Progenitor cell of endocrine pancreas (in vitro differentiated cells): ENCODE measurements at regions not wholly inside any gene's neighbourhood (a gene's known extent, or its start where the extent isn't known, plus 50 kb on each side); places are given as distances from the start of the nearest gene placed in this dataset.

Experiments used
- DNase-seq: peaks from one replicate; pipeline ENCODE4 v3.0.0; 2021; ENCODE audit warnings: low spot score; ENCODE audit not compliant: unreplicated experiment
- H3K27ac Mint-ChIP-seq: 2 replicates; pipeline ENCODE4 v1.8.0; 2021; ENCODE audit warnings: mild to moderate bottlenecking, moderate library complexity, mixed read lengths
- H3K27me3 Mint-ChIP-seq: 2 replicates; pipeline ENCODE4 v1.8.0; 2021; ENCODE audit warnings: mixed read lengths
- H3K36me3 Mint-ChIP-seq: 2 replicates; pipeline ENCODE4 v1.8.0; 2022; ENCODE audit warnings: mixed read lengths; ENCODE audit not compliant: insufficient read depth
- H3K4me1 Mint-ChIP-seq: 2 replicates; pipeline ENCODE4 v1.8.0; 2021; ENCODE audit warnings: low read depth, mixed read lengths
- H3K4me3 Mint-ChIP-seq: 2 replicates; pipeline ENCODE4 v1.8.0; 2021; ENCODE audit warnings: low read depth, mild to moderate bottlenecking, moderate library complexity, mixed read lengths
- H3K9me3 Mint-ChIP-seq: 2 replicates; pipeline ENCODE4 v1.8.0; 2021; ENCODE audit warnings: low read depth, mixed read lengths
- TF ChIP-seq, protein P1 (sequence below): fragments of 200-600 bp; sonication (generic); IDR thresholded peaks from one replicate; pipeline ENCODE4 v1.5.0; 2021; ENCODE audit warnings: antibody characterized with exemption, mild to moderate bottlenecking; ENCODE audit not compliant: unreplicated experiment

- no peaks in the 10 kb centered on the region for H3K4me1 Mint-ChIP-seq
- TF ChIP-seq, protein P1, sequence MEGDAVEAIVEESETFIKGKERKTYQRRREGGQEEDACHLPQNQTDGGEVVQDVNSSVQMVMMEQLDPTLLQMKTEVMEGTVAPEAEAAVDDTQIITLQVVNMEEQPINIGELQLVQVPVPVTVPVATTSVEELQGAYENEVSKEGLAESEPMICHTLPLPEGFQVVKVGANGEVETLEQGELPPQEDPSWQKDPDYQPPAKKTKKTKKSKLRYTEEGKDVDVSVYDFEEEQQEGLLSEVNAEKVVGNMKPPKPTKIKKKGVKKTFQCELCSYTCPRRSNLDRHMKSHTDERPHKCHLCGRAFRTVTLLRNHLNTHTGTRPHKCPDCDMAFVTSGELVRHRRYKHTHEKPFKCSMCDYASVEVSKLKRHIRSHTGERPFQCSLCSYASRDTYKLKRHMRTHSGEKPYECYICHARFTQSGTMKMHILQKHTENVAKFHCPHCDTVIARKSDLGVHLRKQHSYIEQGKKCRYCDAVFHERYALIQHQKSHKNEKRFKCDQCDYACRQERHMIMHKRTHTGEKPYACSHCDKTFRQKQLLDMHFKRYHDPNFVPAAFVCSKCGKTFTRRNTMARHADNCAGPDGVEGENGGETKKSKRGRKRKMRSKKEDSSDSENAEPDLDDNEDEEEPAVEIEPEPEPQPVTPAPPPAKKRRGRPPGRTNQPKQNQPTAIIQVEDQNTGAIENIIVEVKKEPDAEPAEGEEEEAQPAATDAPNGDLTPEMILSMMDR, result no peak
- H3K27ac Mint-ChIP-seq, result no peak overlapping the region
- H3K9me3 Mint-ChIP-seq, result no peaks in the 10 kb centered on the region
- no peak for DNase-seq
- no peaks in the 10 kb centered on the region for H3K27me3 Mint-ChIP-seq
- no peak overlapping the region for H3K4me3 Mint-ChIP-seq
- H3K36me3 Mint-ChIP-seq, result no peaks in the 10 kb centered on the region
Measured at GRCh38 chr18:30705943-30706342, 336.6 kb downstream of the DSC3 start.

DNA sequence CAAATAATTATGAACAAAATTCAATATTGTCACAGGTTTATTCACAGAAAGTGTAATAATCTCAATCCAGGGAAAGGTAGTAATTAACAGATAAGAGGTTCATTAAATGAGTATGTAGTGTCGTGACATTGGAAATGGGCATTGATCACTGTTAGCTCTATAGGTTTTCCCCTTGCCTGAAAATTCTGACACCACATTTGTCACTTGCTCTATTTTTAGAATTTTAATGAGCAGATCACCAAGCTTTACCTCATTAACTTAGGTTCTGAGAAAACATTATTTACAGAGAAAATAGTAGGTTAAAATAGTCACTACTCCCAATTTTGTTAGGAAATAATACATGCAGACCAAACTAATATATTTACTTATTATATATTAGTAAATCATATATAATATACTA lies 344.0 kb downstream of the DSC3 start:
- Mint-ChIP-seq H3K27ac (no peak overlapping the region), H3K4me3 (no peak overlapping the region), H3K4me1 (peaks cover 3% of the 10 kb centered on the region), H3K36me3 (no peaks in the 10 kb centered on the region), H3K9me3 (no peaks in the 10 kb centered on the region), H3K27me3 (no peaks in the 10 kb centered on the region)
- DNase-seq, result no peak
- TF ChIP-seq, protein P1, result no peak

- TF ChIP-seq, protein P1, result no peak
- DNase-seq, result no peak
- no peaks in the 10 kb centered on the region for H3K36me3 Mint-ChIP-seq
- no peaks in the 10 kb centered on the region for H3K9me3 Mint-ChIP-seq
- H3K27me3 Mint-ChIP-seq, result no peaks in the 10 kb centered on the region
- H3K4me1 Mint-ChIP-seq, result peaks cover 3% of the 10 kb centered on the region
- H3K27ac Mint-ChIP-seq, result no peak overlapping the region
- H3K4me3 Mint-ChIP-seq, result no peak overlapping the region
Measured at GRCh38 chr18:30696201-30696600, 346.3 kb downstream of the DSC3 start.

- no peaks in the 10 kb centered on the region for H3K9me3 Mint-ChIP-seq
- H3K36me3 Mint-ChIP-seq, result no peaks in the 10 kb centered on the region
- no peak overlapping the region for H3K4me3 Mint-ChIP-seq
- H3K4me1 Mint-ChIP-seq, result peaks cover 3% of the 10 kb centered on the region
- H3K27ac Mint-ChIP-seq, result no peak overlapping the region
- DNase-seq, result no peak
- H3K27me3 Mint-ChIP-seq, result no peaks in the 10 kb centered on the region
- TF ChIP-seq, protein P1, result no peak
Measured at GRCh38 chr18:30694773-30695172, 347.8 kb downstream of the DSC3 start.

DNA sequence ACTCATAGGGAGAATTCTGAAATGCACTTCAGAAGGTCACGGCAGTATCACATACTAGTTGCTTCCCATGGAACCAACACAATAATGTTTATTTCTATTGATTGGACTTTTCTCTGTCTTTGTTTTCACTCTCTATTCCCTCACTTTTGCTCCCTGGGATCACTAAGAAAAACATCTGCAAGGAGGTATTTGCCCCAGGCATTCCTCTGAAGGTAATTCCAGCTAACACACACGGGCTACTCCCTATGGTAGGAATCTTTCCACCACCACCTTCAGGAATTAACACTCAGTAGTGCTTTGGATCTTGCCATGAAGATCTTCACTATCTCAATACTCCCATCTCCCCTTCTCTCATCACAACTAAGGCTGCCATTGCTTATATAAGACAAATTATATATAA lies 353.3 kb downstream of the DSC3 start:
- TF ChIP-seq, protein P1, result no peak
- no peaks in the 10 kb centered on the region for H3K9me3 Mint-ChIP-seq
- H3K36me3 Mint-ChIP-seq, result no peaks in the 10 kb centered on the region
- no peak overlapping the region for H3K27ac Mint-ChIP-seq
- H3K4me1 Mint-ChIP-seq, result no peaks in the 10 kb centered on the region
- H3K27me3 Mint-ChIP-seq, result no peaks in the 10 kb centered on the region
- DNase-seq, result no peak
- no peak overlapping the region for H3K4me3 Mint-ChIP-seq
